HG03280 (cell line): ENCODE measurements at regions not wholly inside any gene's neighbourhood (a gene's known extent, or its start where the extent isn't known, plus 50 kb on each side); places are given as distances from the start of the nearest gene placed in this dataset.
"Not testable (repeated sequence)": the region's sequence is repeated elsewhere in the genome, so short reads cannot be mapped to it uniquely, and the experiment has no call there.

Source experiments
- ATAC-seq: cut with Tn5 transposase; IDR thresholded peaks from one replicate; pipeline ENCODE4 v1.9.1; 2021; ENCODE audit warnings: mild to moderate bottlenecking, moderate library complexity; ENCODE audit not compliant: unreplicated experiment

- no peak for ATAC-seq
Observed at GRCh38 chr5:72654231-72654630, 147.0 kb upstream of the ZNF366 start.

GRCh38 chr5:72653586-72653985, 146.4 kb upstream of the ZNF366 start:
- no peak for ATAC-seq

GRCh38 chr5:72651779-72652178, 144.6 kb upstream of the ZNF366 start:
- ATAC-seq: no peak

- ATAC-seq: no peak
Observed at GRCh38 chr5:72651109-72651508, 143.9 kb upstream of the ZNF366 start.

- no peak for ATAC-seq
Observed at GRCh38 chr5:72649449-72649848, 142.2 kb upstream of the ZNF366 start.

GRCh38 chr5:72648480-72648879, 141.3 kb upstream of the ZNF366 start:
- ATAC-seq: no peak

GRCh38 chr5:72647806-72648205, 140.6 kb upstream of the ZNF366 start:
- no peak for ATAC-seq

- no peak for ATAC-seq
Observed at GRCh38 chr5:72646246-72646866, 139.1 kb upstream of the ZNF366 start.

- ATAC-seq: no peak
Observed at GRCh38 chr5:72645064-72645846, 138.0 kb upstream of the ZNF366 start.

- ATAC-seq: no peak
Observed at GRCh38 chr5:72644296-72644695, 137.1 kb upstream of the ZNF366 start.

- no peak for ATAC-seq
Observed at GRCh38 chr5:72641164-72641563, 134.0 kb upstream of the ZNF366 start.

GRCh38 chr5:72637058-72637457, 129.8 kb upstream of the ZNF366 start:
- no peak for ATAC-seq

- not testable (repeated sequence) for ATAC-seq
Observed at GRCh38 chr5:72636565-72636964, 129.4 kb upstream of the ZNF366 start.

GRCh38 chr5:72634444-72634843, 127.2 kb upstream of the ZNF366 start:
- no peak for ATAC-seq

GRCh38 chr5:72633649-72634048, 126.4 kb upstream of the ZNF366 start:
- no peak for ATAC-seq

- ATAC-seq: no peak
Observed at GRCh38 chr5:72633041-72633445, 125.8 kb upstream of the ZNF366 start.

- no peak for ATAC-seq
Observed at GRCh38 chr5:72630721-72631120, 123.5 kb upstream of the ZNF366 start.

- no peak for ATAC-seq
Observed at GRCh38 chr5:72630081-72630480, 122.9 kb upstream of the ZNF366 start.

GRCh38 chr5:72628771-72629371, 121.7 kb upstream of the ZNF366 start:
- no peak for ATAC-seq

GRCh38 chr5:72625332-72625731, 118.1 kb upstream of the ZNF366 start:
- no peak for ATAC-seq

GRCh38 chr5:72624641-72625236, 117.5 kb upstream of the ZNF366 start:
- no peak for ATAC-seq

GRCh38 chr5:72623936-72624335, 116.7 kb upstream of the ZNF366 start:
- ATAC-seq: no peak
